ENCODE measurements at regions not wholly inside any gene's neighbourhood (a gene's known extent, or its start where the extent isn't known, plus 50 kb on each side); places are given as distances from the start of the nearest gene placed in this dataset.

- H3K36me3 ChIP-seq (ENCODE audit: control insufficient read depth in 4 of 4, insufficient read depth in 3 of 4, low read depth in 1 of 4, low read length in 3 of 4), result peaks cover 3 to 23% (median 18%) of the 10 kb centered on the region in 4 donors
- WGBS, result 27% methylated on average over 1 of the region's 1 CpG
- DNase-seq (ENCODE audit: low spot score), result no peak
Observed at GRCh38 chr6:144547409-144547808, 262.3 kb downstream of the UTRN start.

GRCh38 chr6:144548536-144548935 lies 263.4 kb downstream of the UTRN start:
- TF ChIP-seq HNF4A (conservative IDR thresholded peaks at IDR 0.05) (peak; percentile 94 to 97), FOXA1 (IDR thresholded peaks at IDR 0.05) (peak; percentile 14), ZBTB33 (IDR thresholded peaks at IDR 0.05) (no peak), REST (IDR thresholded peaks at IDR 0.05) (peak; percentile 19), HNF4G (IDR thresholded peaks at IDR 0.05) (peak; percentile 90), JUND (IDR thresholded peaks at IDR 0.05) (peak; percentile 61 to 85), EGR1 (IDR thresholded peaks at IDR 0.05; ENCODE audit: low read depth in 2 of 2) (peak; percentile 23 to 35), CTCF (IDR thresholded peaks at IDR 0.05; ENCODE audit: low read depth, low read length, missing input control) (peak; percentile 34), RAD21 (IDR thresholded peaks at IDR 0.05) (peak; percentile 83 to 85), NR2F2 (IDR thresholded peaks at IDR 0.05) (no peak), ATF3 (IDR thresholded peaks at IDR 0.05) (peak; percentile 75), YY1 (IDR thresholded peaks at IDR 0.05) (peak; percentile 66), FOXA2 (IDR thresholded peaks at IDR 0.05) (peak; percentile 41), TAF1 (conservative IDR thresholded peaks at IDR 0.05) (no peak), SP1 (IDR thresholded peaks at IDR 0.05) (peak; percentile 96), GABPA (IDR thresholded peaks at IDR 0.05 in 1 of 2, conservative IDR thresholded peaks at IDR 0.05 in 1 of 2) (peak in 1 of 2 donors; percentile 18), RXRA (IDR thresholded peaks at IDR 0.05) (peak; percentile 65 to 68), MAX (IDR thresholded peaks at IDR 0.05) (peak; percentile 42)
- Histone ChIP-seq H3K4me1 (ENCODE audit: control insufficient read depth in 4 of 4, insufficient read depth in 4 of 4, low read length in 3 of 4) (peaks cover 0 to 8% (median 4%) of the 10 kb centered on the region in 4 donors), H3K4me3 (ENCODE audit: low read depth in 1 of 3, low read length in 3 of 3) (no peak overlapping the region), H3K27me3 (ENCODE audit: control insufficient read depth in 4 of 4, insufficient read depth in 4 of 4, low read length in 3 of 4) (no peaks in the 10 kb centered on the region), H3K9ac (ENCODE audit: low read depth in 1 of 2, low read length in 2 of 2) (peak overlapping the region in 1 of 2 donors; percentile 36), H3K36me3 (ENCODE audit: control insufficient read depth in 4 of 4, insufficient read depth in 3 of 4, low read depth in 1 of 4, low read length in 3 of 4) (peaks cover 3 to 19% (median 14%) of the 10 kb centered on the region in 4 donors), H3K9me3 (ENCODE audit: control insufficient read depth in 4 of 4, low read length in 3 of 4) (no peaks in the 10 kb centered on the region), H3K27ac (ENCODE audit: low read depth in 1 of 2, low read length in 2 of 2) (no peak overlapping the region)
- 36% methylated on average over 9 of the region's 9 CpGs for WGBS
- no peak for DNase-seq (ENCODE audit: low spot score)

More at GRCh38 chr6:144547409-144547808, 262.3 kb downstream of the UTRN start:
- H3K4me1 ChIP-seq (ENCODE audit: control insufficient read depth in 4 of 4, insufficient read depth in 4 of 4, low read length in 3 of 4), result peaks cover 0 to 8% (median 4%) of the 10 kb centered on the region in 4 donors
- no peak overlapping the region for H3K27ac ChIP-seq (ENCODE audit: low read depth in 1 of 2, low read length in 2 of 2)
- H3K9ac ChIP-seq (ENCODE audit: low read depth in 1 of 2, low read length in 2 of 2), result no peak overlapping the region
- H3K9me3 ChIP-seq (ENCODE audit: control insufficient read depth in 4 of 4, low read length in 3 of 4), result no peaks in the 10 kb centered on the region
- no peaks in the 10 kb centered on the region for H3K27me3 ChIP-seq (ENCODE audit: control insufficient read depth in 4 of 4, insufficient read depth in 4 of 4, low read length in 3 of 4)
- TF ChIP-seq JUND (IDR thresholded peaks at IDR 0.05), result peak in 1 of 2 donors; percentile 11
- no peak for TF ChIP-seq HNF4A (conservative IDR thresholded peaks at IDR 0.05)
- no peak overlapping the region for H3K4me3 ChIP-seq (ENCODE audit: low read depth in 1 of 3, low read length in 3 of 3)

Measured in liver (tissue), 8 donors.